Nephron progenitor cell (in vitro differentiated cells): ENCODE measurements at regions not wholly inside any gene's neighbourhood (a gene's known extent, or its start where the extent isn't known, plus 50 kb on each side); places are given as distances from the start of the nearest gene placed in this dataset.

Experiments
- DNase-seq: peaks from one replicate; pipeline ENCODE4 v3.0.0; 2021
- H3K27ac Mint-ChIP-seq: 2 replicates; pipeline ENCODE4 v1.8.0; 2021; ENCODE audit warnings: mild to moderate bottlenecking, moderate library complexity, mixed read lengths
- H3K27me3 Mint-ChIP-seq: 2 replicates; pipeline ENCODE4 v1.8.0; 2021; ENCODE audit warnings: mild to moderate bottlenecking, low read depth, mixed read lengths; ENCODE audit not compliant: poor library complexity
- H3K36me3 Mint-ChIP-seq: 2 replicates; pipeline ENCODE4 v1.8.0; 2021; ENCODE audit warnings: low read depth, mixed read lengths
- H3K4me1 Mint-ChIP-seq: 2 replicates; pipeline ENCODE4 v1.8.0; 2021; ENCODE audit warnings: mixed read lengths
- H3K4me3 Mint-ChIP-seq: 2 replicates; pipeline ENCODE4 v1.8.0; 2021; ENCODE audit warnings: mild to moderate bottlenecking, moderate library complexity, mixed read lengths
- H3K9me3 Mint-ChIP-seq: 2 replicates; pipeline ENCODE4 v1.8.0; 2021; ENCODE audit warnings: mild to moderate bottlenecking, moderate library complexity, mixed read lengths
- TF ChIP-seq, protein P1 (sequence below): fragments of 200-600 bp; sonication (generic); IDR thresholded peaks from 2 replicates; pipeline ENCODE4 v1.5.0; 2021; ENCODE audit warnings: antibody characterized with exemption

DNA sequence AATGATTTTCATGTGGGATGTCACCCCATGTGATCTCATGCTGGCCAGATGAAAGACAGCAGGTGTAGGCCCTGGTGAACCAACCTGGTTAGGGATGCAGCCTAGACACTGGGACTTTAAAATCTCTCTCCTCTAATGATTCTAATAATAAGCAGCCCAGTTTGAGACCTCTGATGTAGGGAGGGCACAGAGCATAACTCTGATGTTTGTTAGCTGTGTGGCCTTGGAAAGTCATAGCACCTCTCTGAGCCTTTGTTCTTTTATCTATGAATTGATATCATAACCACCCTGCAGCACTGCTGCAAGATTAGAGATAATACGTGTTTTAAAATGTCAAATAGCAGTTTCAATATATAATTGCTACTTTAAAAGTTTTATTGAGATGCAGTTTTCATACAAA, 106.0 kb downstream of the RPL22L1 start:
- H3K9me3 Mint-ChIP-seq = no peaks in the 10 kb centered on the region
- no peak overlapping the region for H3K27ac Mint-ChIP-seq
- no peaks in the 10 kb centered on the region for H3K36me3 Mint-ChIP-seq
- peaks cover 44% of the 10 kb centered on the region for H3K4me1 Mint-ChIP-seq
- DNase-seq = no peak
- H3K27me3 Mint-ChIP-seq = peaks cover 7% of the 10 kb centered on the region
- no peak overlapping the region for H3K4me3 Mint-ChIP-seq
- TF ChIP-seq, protein P1, sequence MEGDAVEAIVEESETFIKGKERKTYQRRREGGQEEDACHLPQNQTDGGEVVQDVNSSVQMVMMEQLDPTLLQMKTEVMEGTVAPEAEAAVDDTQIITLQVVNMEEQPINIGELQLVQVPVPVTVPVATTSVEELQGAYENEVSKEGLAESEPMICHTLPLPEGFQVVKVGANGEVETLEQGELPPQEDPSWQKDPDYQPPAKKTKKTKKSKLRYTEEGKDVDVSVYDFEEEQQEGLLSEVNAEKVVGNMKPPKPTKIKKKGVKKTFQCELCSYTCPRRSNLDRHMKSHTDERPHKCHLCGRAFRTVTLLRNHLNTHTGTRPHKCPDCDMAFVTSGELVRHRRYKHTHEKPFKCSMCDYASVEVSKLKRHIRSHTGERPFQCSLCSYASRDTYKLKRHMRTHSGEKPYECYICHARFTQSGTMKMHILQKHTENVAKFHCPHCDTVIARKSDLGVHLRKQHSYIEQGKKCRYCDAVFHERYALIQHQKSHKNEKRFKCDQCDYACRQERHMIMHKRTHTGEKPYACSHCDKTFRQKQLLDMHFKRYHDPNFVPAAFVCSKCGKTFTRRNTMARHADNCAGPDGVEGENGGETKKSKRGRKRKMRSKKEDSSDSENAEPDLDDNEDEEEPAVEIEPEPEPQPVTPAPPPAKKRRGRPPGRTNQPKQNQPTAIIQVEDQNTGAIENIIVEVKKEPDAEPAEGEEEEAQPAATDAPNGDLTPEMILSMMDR = no peak

- TF ChIP-seq, protein P1 = no peak
- no peak for DNase-seq
- Mint-ChIP-seq H3K27me3 (peaks cover 7% of the 10 kb centered on the region), H3K4me1 (peaks cover 25% of the 10 kb centered on the region), H3K4me3 (no peak overlapping the region), H3K9me3 (no peaks in the 10 kb centered on the region), H3K36me3 (no peaks in the 10 kb centered on the region), H3K27ac (no peak overlapping the region)
Observed at GRCh38 chr3:170762064-170762463, 107.9 kb downstream of the RPL22L1 start.

DNA sequence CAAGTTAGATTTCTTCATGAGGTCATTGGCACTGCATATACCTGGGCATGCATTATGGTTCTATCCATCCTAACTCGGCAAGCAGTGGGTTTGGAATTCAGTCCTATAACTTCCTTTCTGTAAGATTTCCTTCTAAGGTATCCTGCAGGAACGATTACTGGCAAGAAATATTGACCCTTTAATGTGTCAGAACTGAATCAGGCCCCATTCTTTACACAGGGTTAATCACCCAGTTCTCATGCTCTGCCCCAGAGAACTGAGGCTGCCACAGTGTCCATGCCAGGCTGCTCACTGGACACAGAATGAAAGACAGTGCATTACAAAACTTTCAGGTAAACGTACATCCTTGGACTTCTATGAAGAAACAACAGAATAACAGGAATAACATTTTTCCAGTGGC, 108.9 kb downstream of the RPL22L1 start:
- Mint-ChIP-seq H3K36me3 (no peaks in the 10 kb centered on the region), H3K4me3 (no peak overlapping the region), H3K27ac (no peak overlapping the region), H3K27me3 (peaks cover 7% of the 10 kb centered on the region), H3K4me1 (peaks cover 21% of the 10 kb centered on the region), H3K9me3 (no peaks in the 10 kb centered on the region)
- TF ChIP-seq, protein P1 = no peak
- no peak for DNase-seq

DNA sequence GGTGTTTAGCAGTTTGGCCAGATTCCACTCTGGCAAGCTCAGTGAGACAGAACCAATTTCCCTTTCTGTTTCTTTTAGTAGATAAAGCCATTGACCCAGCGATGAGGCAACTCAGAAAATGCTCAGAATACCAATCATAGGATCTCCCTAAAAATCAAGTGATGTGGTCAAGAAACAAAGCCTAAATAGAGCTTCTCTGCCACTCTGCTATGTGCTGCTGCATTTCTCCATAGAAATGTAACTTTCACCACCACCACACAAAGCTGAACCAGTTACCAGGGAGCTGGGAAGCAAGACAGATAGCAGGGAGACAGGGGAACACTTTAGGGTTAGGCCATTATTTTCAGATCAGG, 109.8 kb downstream of the RPL22L1 start:
- no peaks in the 10 kb centered on the region for H3K9me3 Mint-ChIP-seq
- H3K27ac Mint-ChIP-seq = peak overlapping the region; percentile 17
- no peak overlapping the region for H3K4me3 Mint-ChIP-seq
- H3K36me3 Mint-ChIP-seq = no peaks in the 10 kb centered on the region
- peaks cover 3% of the 10 kb centered on the region for H3K27me3 Mint-ChIP-seq
- no peak for DNase-seq
- peaks cover 18% of the 10 kb centered on the region for H3K4me1 Mint-ChIP-seq
- TF ChIP-seq, protein P1 = no peak

DNA sequence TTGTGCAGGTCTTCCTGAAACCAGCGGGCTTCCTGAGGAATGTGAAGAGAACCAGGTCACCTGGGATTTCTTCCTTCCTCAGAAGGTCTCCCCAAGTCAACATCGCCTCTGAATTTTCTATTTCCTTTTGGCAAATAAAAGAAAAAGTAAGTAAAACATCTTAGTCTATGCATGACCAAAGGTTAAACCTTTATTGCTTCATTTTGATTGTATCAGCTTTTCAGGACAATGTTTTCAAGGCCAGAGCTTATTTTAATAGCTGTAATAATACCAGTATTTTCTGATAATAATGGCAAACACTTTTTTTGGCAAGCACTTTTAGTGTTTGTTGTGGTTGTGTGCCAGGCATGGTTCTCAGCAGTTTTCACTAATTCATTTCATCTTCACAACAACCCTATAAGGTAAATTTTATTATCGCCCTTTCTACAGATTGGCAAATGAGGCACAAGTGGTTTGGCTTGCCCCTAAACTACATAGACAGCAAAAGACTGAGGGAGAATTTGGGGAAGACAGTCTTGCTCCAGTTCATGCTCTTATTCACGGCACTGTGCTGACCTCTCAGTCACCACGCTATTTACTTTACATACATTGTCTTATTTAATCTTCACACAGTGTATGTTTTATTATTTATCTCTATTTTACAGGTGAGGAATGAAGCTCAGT, 110.4 kb downstream of the RPL22L1 start:
- H3K27me3 Mint-ChIP-seq = peaks cover 3% of the 10 kb centered on the region
- H3K4me1 Mint-ChIP-seq = peaks cover 18% of the 10 kb centered on the region
- H3K27ac Mint-ChIP-seq = no peak overlapping the region
- TF ChIP-seq, protein P1 = no peak
- H3K9me3 Mint-ChIP-seq = no peaks in the 10 kb centered on the region
- no peak overlapping the region for H3K4me3 Mint-ChIP-seq
- no peak for DNase-seq
- no peaks in the 10 kb centered on the region for H3K36me3 Mint-ChIP-seq

GRCh38 chr3:170757038-170757437, 113.0 kb downstream of the RPL22L1 start:
- Mint-ChIP-seq H3K4me3 (no peak overlapping the region), H3K27ac (peak overlapping the region; percentile 61), H3K9me3 (no peaks in the 10 kb centered on the region), H3K27me3 (no peaks in the 10 kb centered on the region), H3K36me3 (no peaks in the 10 kb centered on the region), H3K4me1 (peaks cover 27% of the 10 kb centered on the region)
- DNase-seq = no peak
- TF ChIP-seq, protein P1 = no peak
